BE2C (cell line): ENCODE measurements at regions not wholly inside any gene's neighbourhood (a gene's known extent, or its start where the extent isn't known, plus 50 kb on each side); places are given as distances from the start of the nearest gene placed in this dataset.
"Not testable (repeated sequence)": the region's sequence is repeated elsewhere in the genome, so short reads cannot be mapped to it uniquely, and the experiment has no call there.

Source experiments
- DNase-seq: peaks from one replicate; pipeline ENCODE4 v3.0.0-alpha.2; 2020
- H3K27me3 ChIP-seq: fragments of 250-450 bp; sonication (Bioruptor Pico); 2 replicates; pipeline ENCODE4 v1.5.1; 2020; ENCODE audit warnings: mild to moderate bottlenecking
- H3K36me3 ChIP-seq: fragments of 250-450 bp; sonication (Bioruptor Pico); 2 replicates; pipeline ENCODE4 v1.5.1; 2020; ENCODE audit warnings: mild to moderate bottlenecking
- H3K4me1 ChIP-seq: fragments of 250-450 bp; sonication (Bioruptor Pico); 2 replicates; pipeline ENCODE4 v1.5.1; 2020
- H3K4me3 ChIP-seq: 2 replicates; pipeline ENCODE4 v1.5.1; 2011; ENCODE audit warnings: low read depth, low read length
- H3K9me3 ChIP-seq: fragments of 250-450 bp; sonication (Bioruptor Pico); 2 replicates; pipeline ENCODE4 v1.5.1; 2020

DNA sequence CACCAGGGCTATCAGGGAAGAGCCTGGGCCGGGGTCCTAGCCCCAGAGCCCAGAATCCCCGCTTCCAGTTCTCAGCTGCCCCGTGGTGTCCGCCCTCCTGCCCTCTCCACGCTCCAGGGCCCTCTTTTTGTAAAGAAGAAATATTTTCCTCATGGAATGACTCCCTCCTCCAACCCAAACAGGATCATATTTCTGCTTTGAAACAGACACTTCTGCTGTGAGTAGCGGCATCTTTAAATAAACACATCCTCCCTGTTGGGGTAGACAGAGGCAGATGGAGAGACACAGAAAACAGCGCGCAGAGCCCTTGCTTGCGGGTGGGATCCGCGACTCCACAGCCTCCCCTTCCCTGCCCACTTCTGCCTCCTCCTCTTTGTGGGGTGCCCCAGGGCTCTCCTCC is 4384.7 kb upstream of the TPTE start:
- H3K36me3 ChIP-seq, H3K9me3 ChIP-seq, DNase-seq, H3K27me3 ChIP-seq, H3K4me1 ChIP-seq, H3K4me3 ChIP-seq: not testable (repeated sequence)

DNA sequence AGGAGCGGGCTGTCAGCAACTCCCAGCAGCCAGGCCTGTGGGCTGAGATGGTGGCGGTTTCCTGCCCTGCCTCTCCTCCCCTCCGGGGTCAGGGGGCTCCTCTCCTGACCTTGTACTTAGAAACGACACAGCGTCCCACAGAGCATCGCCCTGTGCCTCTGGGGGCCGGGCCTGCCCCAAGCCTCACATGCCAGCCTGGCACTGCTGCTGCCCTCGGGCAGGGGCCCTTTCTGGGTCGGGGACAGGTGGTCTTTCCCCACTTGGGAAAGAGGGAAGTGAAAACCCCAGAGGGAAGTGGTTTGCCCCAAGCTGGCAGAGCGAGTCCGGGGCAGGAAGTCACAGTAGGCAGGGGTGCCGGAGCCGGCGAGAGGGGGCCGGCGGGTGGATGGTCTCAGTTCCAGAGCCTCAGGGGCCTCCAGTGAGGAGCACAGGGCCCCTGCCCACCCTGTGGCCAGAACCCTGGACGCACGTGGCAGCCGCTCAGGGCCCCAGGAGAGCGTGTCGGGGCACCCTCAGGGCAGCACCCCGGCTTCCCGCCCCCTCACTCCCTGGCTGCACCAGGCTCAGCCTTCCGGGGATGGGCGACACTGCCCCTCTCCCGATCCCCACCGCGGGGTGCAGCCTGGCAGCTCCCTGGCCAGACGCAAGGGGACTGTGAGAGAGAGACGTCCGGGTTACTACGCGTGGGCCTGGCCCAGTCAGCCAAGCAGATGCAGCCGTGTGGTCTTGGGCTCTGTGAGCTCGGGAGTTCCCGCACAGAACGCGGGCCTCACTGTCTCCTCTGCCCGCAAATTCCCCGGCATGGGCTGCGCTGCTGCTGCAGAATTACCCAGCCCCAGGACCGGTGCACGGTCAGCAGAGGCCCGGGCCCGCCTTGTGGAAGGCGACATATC is 4382.9 kb upstream of the TPTE start:
- not testable (repeated sequence) for H3K9me3 ChIP-seq, H3K4me1 ChIP-seq, H3K36me3 ChIP-seq, H3K27me3 ChIP-seq, H3K4me3 ChIP-seq, DNase-seq

DNA sequence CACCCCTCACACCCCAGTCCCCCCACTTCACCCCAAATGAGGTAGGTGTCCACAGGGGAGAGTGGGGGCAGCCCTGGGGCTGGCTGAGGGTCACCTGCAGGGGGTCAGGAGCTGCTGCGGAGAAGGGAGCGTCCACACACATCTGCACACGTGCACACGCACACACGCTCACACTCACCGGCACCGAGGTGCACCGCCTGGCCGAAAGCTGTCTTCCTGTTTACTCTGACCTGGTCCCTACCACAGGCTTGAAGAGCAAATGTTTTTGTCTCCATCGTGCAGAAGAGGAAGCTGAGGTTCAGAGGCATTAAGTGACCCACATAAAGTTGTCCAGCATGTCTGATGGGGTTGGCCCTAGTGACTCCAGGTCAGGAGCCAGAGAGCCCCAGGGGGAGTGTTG is 4382.1 kb upstream of the TPTE start:
- H3K9me3 ChIP-seq, H3K27me3 ChIP-seq, H3K4me3 ChIP-seq, H3K36me3 ChIP-seq, DNase-seq, H3K4me1 ChIP-seq: not testable (repeated sequence)

- H3K4me1 ChIP-seq, H3K4me3 ChIP-seq, DNase-seq: not testable (repeated sequence)
These were observed 4381.5 kb upstream of the TPTE start for GRCh38 chr21:6139862-6140261.

GRCh38 chr21:6140467-6141137 is 4380.8 kb upstream of the TPTE start:
- H3K4me1 ChIP-seq, H3K36me3 ChIP-seq, H3K9me3 ChIP-seq, DNase-seq, H3K4me3 ChIP-seq, H3K27me3 ChIP-seq: not testable (repeated sequence)

More at GRCh38 chr21:6139862-6140261, 4381.5 kb upstream of the TPTE start:
- H3K9me3 ChIP-seq, H3K36me3 ChIP-seq, H3K27me3 ChIP-seq: not testable (repeated sequence)

GRCh38 chr21:6141138-6141474 is 4380.3 kb upstream of the TPTE start:
- not testable (repeated sequence) for H3K36me3 ChIP-seq, DNase-seq, H3K27me3 ChIP-seq, H3K9me3 ChIP-seq, H3K4me3 ChIP-seq, H3K4me1 ChIP-seq

- not testable (repeated sequence) for H3K9me3 ChIP-seq, H3K4me1 ChIP-seq, H3K4me3 ChIP-seq, H3K27me3 ChIP-seq, DNase-seq, H3K36me3 ChIP-seq
These were observed 4368.2 kb upstream of the TPTE start for GRCh38 chr21:6153154-6153553.

DNA sequence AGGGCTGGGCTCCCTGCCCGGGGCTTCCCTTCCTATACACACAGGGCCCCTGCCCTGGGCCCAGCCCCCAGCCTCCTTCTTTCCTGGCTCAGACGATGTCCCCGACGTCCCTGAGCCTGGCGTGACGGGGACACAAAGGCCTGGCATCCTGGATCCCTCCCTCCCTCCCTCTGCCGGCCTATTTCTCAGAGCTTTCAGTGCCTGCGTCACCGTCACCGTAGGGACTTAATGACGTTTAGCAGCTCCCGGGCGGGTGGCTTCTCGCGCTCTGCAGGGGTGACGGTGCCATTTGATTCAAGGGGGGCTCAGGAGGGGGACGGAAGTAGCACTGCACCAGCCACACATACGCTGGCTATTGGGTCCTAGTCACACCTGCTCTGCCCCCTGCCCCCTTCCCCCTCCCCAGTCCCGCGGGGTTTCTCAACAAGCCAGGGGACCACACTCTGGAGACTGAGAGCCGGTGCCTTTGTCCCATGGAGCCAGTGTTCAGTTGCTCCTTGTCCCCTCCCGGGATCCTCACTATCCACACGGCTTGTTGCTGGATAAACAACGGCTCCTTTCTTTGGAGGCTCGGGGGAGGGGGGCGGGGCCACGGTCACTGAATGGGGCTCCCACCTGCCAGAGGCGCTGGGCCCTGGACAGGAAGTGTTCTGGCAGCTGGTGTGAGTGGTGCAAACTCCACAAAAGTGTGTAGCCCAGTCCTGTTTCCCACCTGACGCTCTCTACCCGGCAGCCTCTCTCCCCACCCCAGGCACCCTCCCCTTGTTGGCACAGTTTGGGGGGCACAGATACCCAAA is 4366.7 kb upstream of the TPTE start:
- H3K4me3 ChIP-seq, H3K9me3 ChIP-seq: not testable (repeated sequence)

DNA sequence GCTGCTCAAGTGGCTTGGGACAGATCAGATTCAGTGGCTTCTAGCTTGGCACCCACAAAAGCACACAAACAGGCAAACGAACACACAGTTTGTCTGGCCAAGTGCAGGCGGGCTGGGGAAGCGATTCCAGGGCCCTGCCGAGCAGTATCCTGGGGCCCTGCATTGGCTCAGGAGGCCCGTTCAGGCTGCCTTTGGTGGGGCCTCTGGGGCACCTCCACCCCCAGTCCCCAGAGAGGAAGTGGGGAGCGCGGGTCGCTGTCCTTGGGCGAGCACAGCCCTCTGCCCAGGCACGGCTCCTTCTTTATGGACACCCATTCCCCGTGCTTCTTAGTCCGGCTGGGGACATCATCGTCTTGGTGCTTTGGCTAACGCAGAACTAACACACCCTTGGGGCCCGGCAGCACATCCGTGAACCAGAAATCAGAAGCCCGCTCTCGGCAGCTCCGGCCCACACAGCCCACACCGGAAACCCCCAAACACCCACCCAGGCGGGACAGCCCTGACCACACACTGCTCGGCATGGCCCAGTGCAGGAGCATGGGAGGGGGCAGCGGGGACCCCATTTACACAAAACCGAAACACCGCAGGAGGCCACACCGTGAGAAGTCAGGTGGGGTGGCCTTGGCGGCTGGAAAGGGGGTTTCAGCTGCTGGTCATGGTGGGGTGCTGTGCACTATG is 4364.5 kb upstream of the TPTE start:
- not testable (repeated sequence) for H3K36me3 ChIP-seq, DNase-seq, H3K4me3 ChIP-seq, H3K27me3 ChIP-seq, H3K4me1 ChIP-seq, H3K9me3 ChIP-seq

More for the DNA sequence above, 4366.7 kb upstream of the TPTE start:
- DNase-seq, result peak; percentile 2
- H3K27me3 ChIP-seq, H3K36me3 ChIP-seq, H3K4me1 ChIP-seq: not testable (repeated sequence)

DNA sequence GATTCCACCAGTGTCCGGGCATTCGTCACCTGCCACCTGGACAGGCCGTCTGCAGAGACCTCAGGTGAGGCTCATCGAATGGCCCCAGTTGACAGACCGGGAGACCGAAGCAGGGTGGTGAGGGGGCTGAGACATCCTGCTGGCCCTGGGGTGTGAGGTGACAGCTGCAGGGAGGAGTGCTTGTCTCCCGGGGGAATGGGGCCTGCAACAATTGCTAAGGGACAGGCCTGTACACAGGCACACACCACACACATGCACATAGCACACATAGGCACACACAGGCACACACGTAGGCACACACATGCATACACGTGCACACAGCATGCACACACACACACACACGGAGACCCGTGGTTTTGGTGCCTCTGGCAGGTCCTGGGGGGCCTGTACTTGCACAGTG is 4363.9 kb upstream of the TPTE start:
- DNase-seq, H3K36me3 ChIP-seq, H3K4me1 ChIP-seq, H3K27me3 ChIP-seq, H3K4me3 ChIP-seq, H3K9me3 ChIP-seq: not testable (repeated sequence)

DNA sequence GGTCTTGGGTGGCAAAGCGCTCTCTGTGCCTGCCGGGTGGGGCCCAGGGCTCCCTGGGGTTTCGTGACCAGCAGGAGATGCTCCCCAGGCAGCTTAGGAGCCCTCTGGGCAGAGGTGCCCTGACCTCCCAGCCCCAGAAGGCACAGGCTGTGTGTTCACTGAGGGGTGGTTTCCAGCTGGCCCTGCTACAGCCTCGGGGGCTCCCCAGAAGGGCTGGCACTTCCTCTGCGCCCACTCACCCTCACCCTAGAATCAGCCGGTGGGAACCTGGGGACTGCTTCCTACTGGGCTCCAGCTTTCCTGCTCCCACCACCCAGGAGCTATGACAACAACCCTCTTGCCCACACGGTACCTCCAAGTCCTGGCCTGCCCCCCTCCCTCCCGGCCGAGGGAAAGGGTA is 4363.2 kb upstream of the TPTE start:
- H3K36me3 ChIP-seq, H3K9me3 ChIP-seq, DNase-seq: not testable (repeated sequence)

More for the DNA sequence above, 4363.2 kb upstream of the TPTE start:
- H3K4me3 ChIP-seq, H3K27me3 ChIP-seq, H3K4me1 ChIP-seq: not testable (repeated sequence)
